ELF-1 (cell line): ENCODE measurements at regions not wholly inside any gene's neighbourhood (a gene's known extent, or its start where the extent isn't known, plus 50 kb on each side); places are given as distances from the start of the nearest gene placed in this dataset.
A peak's percentile ranks its signal among the peaks of the same experiment; 100 is the strongest.

Experiments
- DNase-seq: peaks from one replicate; pipeline ENCODE4 v3.0.0-alpha.2; 2016; ENCODE audit warnings: low read depth, low spot score

DNA sequence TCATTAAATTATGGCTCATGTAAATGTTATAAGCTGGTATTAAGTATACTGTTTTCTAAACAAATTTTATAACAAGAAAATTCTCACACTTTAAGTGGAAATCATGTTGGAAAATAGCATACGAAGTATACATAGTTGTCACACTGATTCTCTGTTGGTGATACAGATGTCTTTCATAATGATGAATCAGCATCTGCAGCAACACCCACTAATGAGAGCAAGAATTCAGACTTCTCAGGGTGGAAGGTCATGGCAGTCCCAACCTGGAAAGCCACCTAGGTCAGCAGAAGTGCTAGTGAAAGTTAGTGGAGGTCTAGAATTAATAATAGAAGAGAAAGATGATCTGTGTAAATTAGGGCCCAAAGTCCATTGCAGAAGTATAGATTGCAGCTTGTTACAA lies 719.7 kb upstream of the MIR17HG start:
- no peak for DNase-seq

DNA sequence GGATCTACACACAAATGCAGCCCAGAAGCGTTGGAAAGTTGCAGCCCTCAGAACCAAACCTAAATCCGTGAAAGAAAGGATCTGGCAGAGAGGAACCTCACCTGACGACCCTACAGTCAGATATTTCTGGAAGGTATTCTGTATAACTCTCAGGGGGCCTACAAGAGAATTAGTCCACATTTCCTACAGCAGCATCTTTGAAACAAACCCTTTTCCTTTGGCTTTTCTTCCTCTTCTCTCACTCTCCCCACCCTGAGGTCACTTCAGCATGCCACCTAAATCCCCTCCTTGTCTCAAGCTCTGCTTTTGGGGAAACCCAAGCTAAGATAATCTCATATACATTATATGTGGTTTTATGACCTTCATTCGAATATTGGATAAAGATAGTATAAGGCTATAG lies 719.0 kb upstream of the MIR17HG start:
- DNase-seq = no peak

DNA sequence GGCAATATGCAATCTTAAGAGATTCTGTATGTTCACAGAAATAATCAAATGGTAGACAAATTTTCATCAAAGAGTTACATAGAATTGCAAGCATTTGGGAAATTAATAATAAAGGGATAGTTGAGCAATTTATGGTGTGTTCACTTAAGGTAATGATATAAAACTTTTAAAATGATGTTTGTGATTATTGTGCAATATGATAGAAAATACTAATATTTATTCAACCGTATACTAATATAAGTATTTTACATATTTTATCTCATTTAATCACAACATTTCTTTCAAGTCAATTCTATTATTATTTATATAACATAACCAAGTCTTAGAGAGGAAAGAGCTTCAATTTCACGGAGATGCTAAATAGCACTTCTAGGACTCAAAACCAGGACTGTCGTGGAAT lies 716.8 kb upstream of the MIR17HG start:
- DNase-seq = no peak

DNA sequence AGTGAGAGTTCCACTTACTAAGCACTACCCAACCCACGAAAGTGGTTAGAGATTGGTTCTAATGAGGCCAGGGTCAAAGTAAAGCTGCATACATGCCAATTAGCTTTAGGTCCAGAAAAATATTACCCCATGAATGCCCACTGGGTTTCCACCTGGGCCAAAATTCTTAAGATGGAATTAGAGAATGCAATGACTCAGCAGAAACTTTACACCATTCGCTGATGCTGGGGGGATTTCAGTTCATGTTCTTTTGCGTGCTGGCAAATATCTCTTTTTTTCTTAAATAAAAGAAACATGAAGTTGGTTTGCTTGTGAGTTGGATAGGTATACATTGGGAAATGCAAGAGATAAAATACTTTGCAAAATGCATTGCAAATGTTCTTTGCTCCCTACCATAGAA lies 715.3 kb upstream of the MIR17HG start:
- no peak for DNase-seq

DNA sequence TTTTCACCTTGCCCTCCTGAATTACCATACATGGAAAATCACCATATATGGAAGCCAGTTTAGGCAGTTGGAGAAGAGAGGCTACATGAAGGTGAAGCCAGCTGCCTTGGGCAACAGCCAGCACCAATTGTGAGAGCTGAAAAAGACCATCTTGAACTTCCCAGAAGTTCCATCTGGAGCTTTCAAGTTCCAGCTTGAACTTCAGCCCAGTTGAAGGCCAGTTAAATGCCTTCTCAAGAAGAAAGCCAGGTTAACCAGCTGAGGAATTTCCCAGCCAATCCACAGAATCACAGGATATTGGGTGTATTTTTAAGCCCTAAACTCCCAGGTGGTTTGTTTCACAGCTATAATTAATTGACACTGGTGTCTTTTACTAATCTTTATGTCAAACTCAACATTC lies 713.6 kb upstream of the MIR17HG start:
- no peak for DNase-seq

DNA sequence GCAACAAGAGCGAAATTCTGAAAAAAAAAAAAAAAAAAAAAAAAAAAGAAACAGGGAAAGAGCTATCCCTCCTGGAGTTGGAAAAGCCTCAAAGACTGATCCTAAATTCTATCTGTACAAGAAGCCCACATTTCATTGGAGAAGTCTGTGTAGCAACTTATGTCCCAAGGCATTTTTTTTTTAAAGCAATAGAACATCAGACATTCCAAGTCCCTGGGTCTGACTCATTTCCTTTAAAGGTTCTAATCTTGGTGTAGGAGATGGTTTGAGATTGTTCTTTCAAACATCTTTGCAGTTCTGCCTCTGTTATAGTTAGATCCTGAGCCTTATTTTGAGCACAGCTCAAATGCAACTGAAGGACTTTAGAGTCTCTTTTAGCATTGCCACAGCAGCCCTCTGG lies 706.5 kb upstream of the MIR17HG start:
- no peak for DNase-seq

DNA sequence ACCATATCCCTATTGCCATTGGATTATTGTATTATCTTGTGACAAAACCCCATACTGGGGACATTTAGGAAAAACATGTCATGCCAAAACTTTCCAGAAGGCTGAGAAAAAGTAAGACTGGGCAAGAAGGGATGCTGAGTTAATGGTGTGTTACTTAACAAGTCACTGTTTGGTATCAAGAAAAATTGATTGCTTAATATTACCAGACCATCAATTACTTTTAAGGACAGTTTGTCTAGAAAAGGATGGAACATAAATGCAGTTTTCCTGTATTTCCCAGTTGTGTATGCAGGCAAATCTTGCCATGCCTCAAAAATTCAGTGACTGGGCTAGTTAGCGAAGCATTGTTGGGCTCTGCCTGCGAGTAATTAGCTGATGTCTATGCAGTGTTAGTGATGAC lies 705.6 kb upstream of the MIR17HG start:
- no peak for DNase-seq

DNA sequence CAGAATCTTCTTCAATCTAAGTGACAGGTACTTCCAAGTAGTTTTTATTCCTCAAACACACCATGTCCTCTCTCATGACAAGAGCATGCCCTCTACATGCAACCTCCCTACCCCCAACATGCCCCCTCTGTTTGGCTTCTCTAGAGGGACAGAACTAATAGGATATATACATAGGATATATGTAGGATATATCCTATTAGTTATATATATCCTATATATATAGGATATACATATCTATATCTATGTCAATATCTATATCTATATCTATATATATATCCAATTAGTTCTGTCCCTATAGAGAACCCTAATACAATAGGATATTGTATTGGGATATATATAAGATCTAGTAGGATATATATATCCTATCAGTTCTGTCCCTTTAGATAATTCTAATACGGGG lies 701.9 kb upstream of the MIR17HG start:
- no peak for DNase-seq

DNA sequence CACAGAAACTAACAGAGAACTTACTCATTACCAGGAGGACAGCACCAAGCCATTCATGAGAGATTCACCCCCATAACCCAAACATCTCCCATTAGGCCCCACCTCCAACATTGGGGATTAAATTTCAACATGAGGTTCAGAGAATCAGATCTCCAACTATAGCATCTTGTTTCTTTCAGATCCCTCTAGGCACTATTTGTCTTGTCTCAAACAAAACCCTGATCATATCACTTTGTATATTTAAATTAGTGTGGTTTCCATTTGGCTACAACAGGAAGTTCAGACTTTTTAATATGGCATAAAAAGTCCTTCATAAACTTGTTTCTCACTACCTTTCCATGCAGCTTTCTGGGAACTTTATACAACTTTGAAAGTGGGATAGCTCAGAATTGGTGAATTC lies 699.0 kb upstream of the MIR17HG start:
- DNase-seq = no peak

DNA sequence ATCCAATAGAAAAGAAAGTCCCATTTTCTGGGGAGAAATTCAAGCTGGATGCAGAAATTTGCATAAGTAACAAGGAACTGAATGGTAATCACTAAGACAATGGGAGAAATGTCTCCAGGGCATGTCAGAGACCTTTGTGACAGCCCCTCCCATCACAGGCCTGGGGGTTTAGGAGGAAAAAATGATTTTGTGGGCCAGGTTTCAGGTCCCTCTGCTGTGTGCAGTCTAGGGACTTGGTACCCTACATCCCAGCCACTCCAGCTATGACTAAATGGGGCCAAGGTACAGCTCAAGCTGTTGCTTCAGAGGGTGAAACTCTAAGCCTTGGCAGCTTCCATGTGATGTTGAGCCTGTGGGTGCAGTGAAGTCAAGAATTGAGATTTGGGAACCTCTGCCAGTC lies 695.5 kb upstream of the MIR17HG start:
- no peak for DNase-seq

DNA sequence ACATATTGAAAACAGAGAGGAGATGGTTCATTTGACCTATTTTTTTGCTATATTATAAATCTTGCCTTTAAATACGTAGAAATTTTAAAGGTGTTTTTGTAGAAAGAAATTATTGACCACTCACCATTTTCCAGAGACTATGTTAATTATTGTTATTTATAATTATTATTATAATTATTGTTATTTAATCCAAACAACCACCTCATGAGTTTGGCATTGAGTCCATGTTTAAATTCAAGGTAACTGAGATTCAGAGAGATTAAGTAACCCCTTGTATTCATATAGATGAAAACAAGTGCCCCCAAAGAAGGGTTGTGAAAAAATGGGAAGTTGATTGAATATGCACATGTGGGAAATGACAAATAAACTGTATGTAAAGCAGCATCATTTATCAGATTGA lies 692.5 kb upstream of the MIR17HG start:
- no peak for DNase-seq

DNA sequence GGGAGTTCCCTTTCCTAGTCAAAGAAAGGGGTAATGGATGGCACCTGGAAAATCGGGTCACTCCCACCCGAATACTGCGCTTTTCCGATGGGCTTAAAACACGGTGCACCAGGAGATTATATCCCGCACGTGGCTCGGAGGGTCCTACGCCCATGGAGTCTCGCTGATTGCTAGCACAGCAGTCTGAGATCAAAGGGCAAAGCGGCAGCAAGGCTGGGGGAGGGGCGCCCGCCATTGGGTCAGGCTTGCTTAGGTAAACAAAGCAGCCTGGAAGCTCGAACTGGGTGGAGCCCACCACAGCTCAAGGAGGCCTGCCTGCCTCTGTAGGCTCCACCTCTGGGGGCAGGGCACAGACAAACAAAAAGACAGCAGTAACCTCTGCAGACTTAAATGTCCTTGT lies 683.3 kb upstream of the MIR17HG start:
- DNase-seq = peak; percentile 39

DNA sequence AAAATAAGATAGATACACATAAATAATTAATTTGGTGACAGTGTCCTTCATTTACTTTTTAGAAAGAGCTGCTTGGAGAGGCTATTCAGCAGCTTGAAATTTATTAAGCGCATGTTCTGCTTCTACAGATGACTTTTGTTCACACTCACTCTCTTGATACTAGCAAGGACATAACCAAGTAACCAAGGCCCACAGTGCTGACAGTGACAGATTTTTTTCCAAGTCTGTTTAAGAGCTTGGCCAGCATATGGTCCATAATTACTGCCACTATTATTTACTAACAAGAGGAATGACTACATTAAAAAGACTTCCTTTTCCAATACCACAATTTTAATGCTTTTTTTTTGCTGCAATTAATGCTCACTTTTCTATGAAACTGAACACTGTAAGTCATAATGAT lies 673.7 kb upstream of the MIR17HG start:
- no peak for DNase-seq

DNA sequence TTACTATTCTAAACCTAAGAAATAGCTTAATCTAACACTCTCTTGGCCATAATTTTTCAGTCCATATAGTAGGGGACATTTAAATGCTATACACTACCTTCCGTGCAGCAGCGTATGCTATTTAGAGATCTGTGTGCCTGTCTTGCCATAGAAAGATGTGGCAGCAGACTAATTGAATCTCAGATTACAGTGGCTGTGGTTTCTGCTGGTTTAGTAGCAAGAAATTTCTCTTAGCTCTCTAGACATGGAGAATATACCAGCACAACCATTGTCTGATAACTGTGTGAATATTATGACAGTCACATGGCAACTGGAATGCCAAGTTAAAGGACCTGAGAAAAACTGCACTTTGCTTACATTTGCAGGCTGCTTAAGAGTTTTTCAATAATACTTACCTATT lies 672.4 kb upstream of the MIR17HG start:
- DNase-seq = no peak

DNA sequence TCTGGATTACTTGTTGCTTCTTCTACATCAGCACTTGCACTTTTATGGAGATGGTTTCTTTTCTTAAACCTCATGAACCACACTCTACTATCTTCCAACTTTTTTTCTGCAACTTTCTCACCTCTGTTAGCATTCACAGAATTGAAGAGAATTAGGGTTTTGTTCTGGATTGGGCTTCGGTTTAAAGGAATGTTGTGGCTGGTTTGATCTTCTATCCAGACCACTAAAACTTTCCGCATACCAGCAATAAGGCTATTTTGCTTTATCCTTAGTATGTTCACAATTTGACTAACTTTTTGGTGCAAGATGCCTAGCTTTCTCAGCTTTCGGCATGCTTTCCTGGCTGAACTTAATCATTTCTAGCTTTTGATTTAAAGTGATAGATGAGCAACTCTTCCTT lies 666.7 kb upstream of the MIR17HG start:
- DNase-seq = no peak

DNA sequence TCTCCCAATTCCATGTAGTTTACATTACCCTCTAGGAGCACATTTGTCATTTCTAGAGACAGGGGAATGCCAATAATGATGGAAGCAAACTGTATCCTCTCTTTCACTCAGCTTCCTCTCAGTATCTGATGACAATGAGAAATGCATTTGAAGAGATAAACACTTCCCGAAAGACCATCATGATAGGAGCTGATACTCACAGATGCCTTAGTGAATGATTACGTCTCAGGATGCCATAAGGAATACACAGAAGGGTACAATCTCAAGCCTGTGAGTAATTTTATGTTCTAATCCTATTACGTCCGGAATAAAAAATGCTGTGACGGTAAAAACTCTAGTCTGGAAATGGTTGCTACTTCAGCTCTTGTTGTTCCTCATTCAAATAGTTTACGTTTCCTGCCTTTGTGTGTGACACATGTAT lies 663.8 kb upstream of the MIR17HG start:
- DNase-seq = no peak

DNA sequence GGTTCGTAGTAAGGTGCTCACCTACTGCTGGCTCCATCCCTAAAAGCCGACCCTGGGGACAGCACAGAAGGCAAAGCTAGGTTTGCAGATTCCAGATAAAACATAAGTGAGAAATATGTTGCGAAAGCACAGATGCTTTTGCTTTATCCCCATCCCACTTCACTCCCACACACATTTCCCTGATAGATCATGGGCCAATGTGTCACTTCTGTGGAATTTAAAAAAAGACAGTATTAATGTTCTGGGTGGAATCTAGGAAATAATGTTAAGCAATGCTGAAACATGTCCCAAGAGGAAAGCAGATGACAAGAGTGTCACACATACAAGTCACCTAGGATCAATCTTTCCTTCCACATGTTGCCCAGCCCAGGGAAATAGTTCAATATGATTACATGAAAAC lies 661.0 kb upstream of the MIR17HG start:
- DNase-seq = no peak

DNA sequence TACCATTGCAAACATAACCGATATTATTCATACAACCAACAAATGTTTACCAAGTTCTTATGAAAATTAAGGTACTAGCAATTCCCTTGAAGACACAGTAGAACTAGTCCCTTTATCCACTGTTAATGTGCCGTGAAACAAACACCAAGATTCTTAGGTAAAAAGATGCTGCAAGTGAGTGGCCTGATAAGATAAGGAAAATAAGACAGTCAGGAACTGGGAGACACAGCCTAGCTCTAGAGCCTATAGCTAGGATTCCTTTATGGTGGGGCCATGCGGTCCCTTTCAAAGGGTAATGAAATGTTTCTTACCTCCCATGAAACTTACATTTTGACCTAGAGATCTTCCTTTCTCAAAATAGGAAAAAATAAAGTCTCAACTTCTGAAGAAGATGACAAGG lies 658.4 kb upstream of the MIR17HG start:
- no peak for DNase-seq

DNA sequence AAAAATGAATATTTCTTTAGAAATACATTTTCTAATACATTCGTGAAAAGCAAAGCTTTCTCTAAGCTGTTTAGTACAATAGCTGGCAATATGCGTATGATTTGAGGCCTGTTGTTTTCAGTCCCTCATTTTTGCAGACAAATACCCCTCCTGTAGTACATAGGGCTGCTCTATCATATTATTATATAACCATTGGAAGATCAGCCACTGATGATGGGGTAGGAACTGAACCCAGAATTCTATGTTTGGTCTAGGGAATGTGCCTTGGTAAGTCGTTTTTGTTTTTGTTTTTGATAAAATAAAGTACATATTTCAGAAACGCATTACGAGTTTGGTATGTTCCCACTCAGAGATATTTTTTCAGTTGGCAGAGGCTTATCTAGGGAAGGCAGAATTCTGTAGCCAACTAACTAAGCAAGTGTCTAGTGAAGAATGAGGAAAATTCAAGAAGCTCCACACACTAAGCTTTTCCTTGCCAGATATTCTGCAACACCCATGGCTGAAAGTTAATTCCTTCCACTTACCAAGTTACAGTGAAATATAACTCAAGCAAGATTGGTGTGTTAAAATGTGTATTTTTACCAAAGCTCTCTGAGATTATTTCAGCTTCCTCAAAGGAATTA lies 656.9 kb upstream of the MIR17HG start:
- DNase-seq = no peak

DNA sequence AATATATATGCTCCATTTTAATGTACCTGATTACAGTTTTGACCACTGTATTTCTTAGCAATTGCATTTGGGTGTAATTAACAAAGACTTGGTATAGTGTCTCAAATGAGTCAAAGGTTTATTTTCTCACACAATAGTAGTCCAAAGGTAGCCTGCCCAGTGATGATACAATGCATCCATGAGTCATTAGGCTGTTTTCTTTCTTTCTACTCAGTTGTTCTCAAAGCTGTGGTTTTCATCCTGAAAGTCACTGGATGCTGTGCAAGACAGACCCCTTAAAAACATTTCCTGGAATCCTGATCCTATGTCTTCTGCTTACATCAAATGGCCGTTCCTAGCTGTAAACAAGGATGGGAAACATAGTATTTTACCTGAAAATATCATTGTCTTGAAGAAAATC lies 651.2 kb upstream of the MIR17HG start:
- DNase-seq = no peak

DNA sequence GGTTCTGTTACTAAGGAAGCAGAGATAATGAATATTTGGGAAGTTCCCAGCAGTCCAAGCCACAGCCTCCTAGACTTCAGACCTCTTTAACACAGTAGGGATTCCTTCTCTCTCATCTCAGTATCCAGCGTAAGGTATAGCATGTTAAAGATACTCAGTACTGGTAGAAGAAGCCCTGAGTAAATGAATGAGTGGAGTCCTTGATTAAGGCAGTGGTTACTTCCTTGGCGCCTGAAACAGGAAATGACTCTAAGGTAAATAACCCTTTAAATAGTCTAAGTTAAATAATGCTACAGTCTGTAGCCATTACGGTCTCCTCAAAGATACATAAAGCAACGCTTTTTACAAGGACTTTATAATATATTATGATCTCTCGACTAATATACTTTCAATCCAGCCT lies 650.8 kb upstream of the MIR17HG start:
- no peak for DNase-seq

DNA sequence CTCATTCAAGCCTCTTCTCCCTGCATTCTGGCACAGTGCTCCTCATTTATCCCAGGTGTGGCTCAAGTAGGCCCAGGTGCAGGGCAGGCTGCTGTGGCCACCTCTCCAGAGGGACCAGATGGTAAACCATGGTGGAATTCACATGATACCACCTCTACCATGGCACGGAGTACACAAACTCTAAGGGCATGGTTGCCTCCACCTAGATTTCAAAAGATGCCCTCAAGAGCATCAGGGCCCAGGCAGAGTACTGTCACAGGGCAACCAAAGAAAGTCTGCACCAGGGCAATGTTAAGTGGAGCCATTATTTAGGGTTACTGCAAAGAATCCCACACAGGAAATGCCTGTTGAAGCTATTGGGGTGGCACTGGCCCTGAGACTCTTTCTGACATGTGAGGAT lies 647.1 kb upstream of the MIR17HG start:
- DNase-seq = no peak

DNA sequence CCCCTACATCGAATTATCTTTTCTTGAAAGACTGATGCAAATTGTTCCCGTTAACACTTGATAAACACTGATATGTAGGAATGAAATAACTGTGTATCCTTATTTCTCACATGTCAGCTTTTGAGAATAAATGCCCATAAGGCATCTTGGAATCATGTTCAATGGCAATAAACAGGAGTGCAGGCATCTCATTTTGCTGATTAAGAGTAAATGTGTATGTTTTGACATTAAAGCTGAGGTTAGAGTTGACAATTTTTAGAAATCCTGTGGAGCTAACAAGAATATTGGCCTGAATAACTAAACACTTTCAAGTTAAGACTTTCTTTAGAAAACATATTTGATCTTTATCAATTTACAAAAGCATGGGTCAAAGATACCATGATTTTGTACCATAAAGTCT lies 646.2 kb upstream of the MIR17HG start:
- no peak for DNase-seq

DNA sequence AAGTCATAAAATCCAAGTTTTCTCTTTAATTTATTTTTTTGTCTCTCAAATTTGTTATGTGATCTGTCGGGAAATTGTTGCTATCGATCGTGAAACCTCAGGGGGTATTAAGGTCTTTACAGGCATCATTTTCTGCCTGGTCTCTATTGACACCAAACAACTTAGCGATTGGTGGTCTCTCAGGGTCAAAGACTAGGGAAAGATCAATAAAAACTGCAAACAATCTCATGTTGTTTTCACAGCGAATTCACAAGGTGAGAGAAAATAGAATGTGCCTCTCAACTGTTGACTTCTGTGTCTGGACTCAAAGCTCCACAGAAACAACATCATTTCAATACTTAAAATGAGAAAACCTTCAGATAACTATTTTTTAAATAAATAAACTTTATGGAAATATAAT lies 645.4 kb upstream of the MIR17HG start:
- DNase-seq = no peak

DNA sequence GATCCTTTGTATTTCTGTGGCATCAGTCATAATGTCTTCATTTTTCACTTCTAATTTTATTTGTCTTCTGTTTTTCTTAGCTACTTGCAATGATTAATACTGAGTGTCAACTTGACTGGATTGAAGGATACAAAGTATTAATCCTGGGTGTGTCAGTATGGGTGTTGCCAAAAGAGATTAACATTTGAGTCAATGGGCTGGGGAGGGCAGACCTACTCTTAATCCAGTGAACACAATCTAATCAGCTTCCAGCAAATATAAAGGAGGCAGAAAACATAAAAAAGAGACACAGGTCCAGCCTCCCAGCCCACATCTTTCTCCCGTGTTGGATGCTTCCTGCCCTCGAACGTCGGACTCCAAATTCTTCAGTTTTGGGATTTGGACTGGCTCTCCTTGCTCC lies 640.9 kb upstream of the MIR17HG start:
- DNase-seq = no peak
